AG04450 (cell line): ENCODE measurements at regions not wholly inside any gene's neighbourhood (a gene's known extent, or its start where the extent isn't known, plus 50 kb on each side); places are given as distances from the start of the nearest gene placed in this dataset.

Experiments
- CTCF ChIA-PET: fragments of 300-600, 350-600 bp; formaldehyde crosslinking; extraction: SDS; loops from one replicate; lab custom pipeline; 2022; ENCODE audit warnings: antibody characterized with exemption, inconsistent platforms; lab: Charles Lee
- POLR2A ChIA-PET: fragments of 350-600 bp; formaldehyde crosslinking; extraction: SDS; loops from one replicate; lab custom pipeline; 2021; ENCODE audit warnings: antibody characterized with exemption, inconsistent platforms; lab: Yijun Ruan, JAX
- DNase-seq: peaks from one replicate; pipeline ENCODE4 v3.0.0-alpha.2; 2011; ENCODE audit warnings: low read depth, low spot score
- H3K27ac ChIP-seq: one replicate; pipeline ENCODE4 v1.5.1; 2012; ENCODE audit warnings: low read depth, low read length, control low read depth
- H3K27me3 ChIP-seq: one replicate; pipeline ENCODE4 v1.6.0; 2012; ENCODE audit warnings: low read length; ENCODE audit not compliant: control insufficient read depth, insufficient read depth
- H3K4me3 ChIP-seq: 2 replicates; pipeline ENCODE4 v1.5.1; 2011; ENCODE audit warnings: mild to moderate bottlenecking, low read depth, low read length, control low read depth
- H3K9me3 ChIP-seq: 2 replicates; pipeline ENCODE4 v1.5.1; 2012; ENCODE audit warnings: low read length; ENCODE audit not compliant: control insufficient read depth, insufficient read depth
- TF ChIP-seq, protein P1 (sequence below): IDR thresholded peaks from 2 replicates; pipeline ENCODE4 v1.5.1; 2011; ENCODE audit warnings: low read depth, low read length, control low read depth, inconsistent platforms

DNA sequence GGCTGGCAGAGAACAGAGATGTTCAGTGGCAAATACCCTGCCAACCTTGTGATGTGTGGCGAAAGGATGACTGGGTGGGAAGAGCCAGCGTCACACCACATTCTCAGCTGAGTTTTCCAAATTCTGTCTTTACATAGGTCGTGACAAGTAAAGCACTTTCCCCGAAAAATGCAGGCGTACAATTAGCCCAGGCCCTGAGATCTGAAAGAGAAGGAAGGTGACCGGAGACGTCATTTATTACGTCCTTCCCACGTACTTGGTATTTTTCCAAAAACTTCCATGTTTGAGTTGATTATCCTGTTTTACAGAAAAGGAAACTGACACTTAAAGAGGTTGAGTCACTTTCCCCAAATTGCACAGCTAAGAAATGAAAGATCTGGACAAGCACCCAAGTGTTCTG lies 413.3 kb downstream of the PRDM2 start:
- CTCF ChIA-PET, result interaction anchor here (0.6 kb wide), 1 partner anchor 886 kb away, joined by 3 read pairs; no protein-coding TSS in a partner anchor
- no peak for DNase-seq
- TF ChIP-seq, protein P1, sequence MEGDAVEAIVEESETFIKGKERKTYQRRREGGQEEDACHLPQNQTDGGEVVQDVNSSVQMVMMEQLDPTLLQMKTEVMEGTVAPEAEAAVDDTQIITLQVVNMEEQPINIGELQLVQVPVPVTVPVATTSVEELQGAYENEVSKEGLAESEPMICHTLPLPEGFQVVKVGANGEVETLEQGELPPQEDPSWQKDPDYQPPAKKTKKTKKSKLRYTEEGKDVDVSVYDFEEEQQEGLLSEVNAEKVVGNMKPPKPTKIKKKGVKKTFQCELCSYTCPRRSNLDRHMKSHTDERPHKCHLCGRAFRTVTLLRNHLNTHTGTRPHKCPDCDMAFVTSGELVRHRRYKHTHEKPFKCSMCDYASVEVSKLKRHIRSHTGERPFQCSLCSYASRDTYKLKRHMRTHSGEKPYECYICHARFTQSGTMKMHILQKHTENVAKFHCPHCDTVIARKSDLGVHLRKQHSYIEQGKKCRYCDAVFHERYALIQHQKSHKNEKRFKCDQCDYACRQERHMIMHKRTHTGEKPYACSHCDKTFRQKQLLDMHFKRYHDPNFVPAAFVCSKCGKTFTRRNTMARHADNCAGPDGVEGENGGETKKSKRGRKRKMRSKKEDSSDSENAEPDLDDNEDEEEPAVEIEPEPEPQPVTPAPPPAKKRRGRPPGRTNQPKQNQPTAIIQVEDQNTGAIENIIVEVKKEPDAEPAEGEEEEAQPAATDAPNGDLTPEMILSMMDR, result no peak
- POLR2A ChIA-PET, result no interaction called here
- H3K27ac ChIP-seq, result no peak overlapping the region
- H3K4me3 ChIP-seq, result no peak overlapping the region
- peaks cover 37% of the 10 kb centered on the region for H3K9me3 ChIP-seq
- no peaks in the 10 kb centered on the region for H3K27me3 ChIP-seq

DNA sequence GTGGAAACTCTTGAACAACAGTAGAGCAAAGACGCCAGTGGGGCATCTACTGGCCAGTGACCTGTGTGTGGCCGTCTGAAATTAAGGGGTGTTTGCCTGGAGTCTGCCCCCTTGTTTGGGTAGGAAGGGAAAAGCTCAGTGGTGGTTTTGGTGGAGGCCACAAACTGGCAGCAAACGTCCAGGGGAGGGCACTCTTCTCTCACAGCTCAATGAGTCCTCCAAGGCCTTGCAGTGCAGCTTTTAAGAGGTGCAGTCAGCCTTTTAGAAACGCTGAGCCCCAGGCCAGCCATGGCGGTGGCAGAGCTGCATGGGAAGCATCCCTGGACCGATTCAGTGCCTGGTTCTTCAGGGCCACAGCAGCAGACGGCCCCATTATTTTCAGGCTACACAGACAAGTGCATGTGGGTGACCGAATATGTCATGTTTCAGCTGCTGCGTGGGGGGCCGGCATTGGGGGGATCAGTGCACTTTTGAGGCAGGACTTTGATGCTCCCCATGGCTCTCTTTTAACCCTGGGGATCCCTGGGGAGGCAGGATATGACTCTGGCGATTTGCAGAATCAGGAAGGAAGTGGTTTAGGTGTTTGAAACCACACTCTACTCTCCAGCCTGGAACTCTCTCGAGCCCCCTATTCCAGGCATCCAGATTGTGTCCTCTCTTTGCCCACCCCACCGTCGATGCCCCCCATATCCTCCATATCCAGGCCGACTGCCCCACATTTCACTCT lies 414.0 kb downstream of the PRDM2 start:
- POLR2A ChIA-PET, result no interaction called here
- Histone ChIP-seq H3K9me3 (peaks cover 30% of the 10 kb centered on the region), H3K4me3 (no peak overlapping the region), H3K27ac (no peak overlapping the region), H3K27me3 (no peaks in the 10 kb centered on the region)
- TF ChIP-seq, protein P1, result no peak
- no peak for DNase-seq
- CTCF ChIA-PET, result no interaction called here

DNA sequence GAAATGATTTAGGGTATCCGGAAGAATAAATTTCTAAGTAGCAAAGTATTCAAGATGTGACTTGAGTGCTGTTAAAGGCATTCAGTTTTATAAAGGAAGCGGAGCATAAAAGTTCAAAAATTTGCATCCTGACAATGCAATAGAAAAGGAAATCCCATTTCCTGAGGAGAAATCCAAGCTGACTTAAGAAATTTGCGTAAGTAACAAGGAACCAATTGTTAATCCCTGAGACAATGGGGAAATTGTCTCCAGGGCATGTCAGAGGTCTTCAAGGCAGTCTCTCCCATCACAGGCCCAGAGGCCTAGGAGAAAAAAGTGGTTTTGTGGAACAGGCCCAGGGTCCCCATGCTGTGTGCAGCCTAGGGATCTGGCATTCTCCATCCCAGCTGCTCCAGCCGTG lies 416.0 kb downstream of the PRDM2 start:
- no peak for DNase-seq
- TF ChIP-seq, protein P1, result no peak
- CTCF ChIA-PET, result no interaction called here
- Histone ChIP-seq H3K27ac (no peak overlapping the region), H3K9me3 (peaks cover 27% of the 10 kb centered on the region), H3K4me3 (no peak overlapping the region), H3K27me3 (no peaks in the 10 kb centered on the region)
- POLR2A ChIA-PET, result interaction anchor here (0.6 kb wide), 1 partner anchor 775 kb away, joined by 3 read pairs; no protein-coding TSS in a partner anchor

DNA sequence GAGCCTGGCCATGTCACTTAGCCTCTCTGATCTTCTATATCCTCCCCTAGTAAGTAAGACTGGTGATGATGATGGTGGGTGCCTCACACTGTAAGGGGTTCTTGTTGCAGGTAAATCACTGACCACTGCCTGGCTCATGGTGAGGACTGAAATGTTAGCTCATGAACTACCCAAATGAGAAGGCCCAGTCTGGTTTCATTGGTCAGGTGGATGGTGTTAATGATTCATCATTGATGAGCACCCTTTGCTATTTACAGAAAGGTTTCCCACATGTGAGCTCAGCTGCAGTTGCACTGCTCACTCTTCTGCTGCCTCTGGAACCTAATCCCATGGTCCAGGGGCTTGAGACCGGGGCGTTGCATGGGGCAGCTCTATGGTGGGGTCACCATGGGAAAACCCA lies 417.7 kb downstream of the PRDM2 start:
- ChIA-PET CTCF (no interaction called here), POLR2A (no interaction called here)
- DNase-seq, result no peak
- Histone ChIP-seq H3K27ac (no peak overlapping the region), H3K9me3 (peaks cover 18% of the 10 kb centered on the region), H3K27me3 (no peaks in the 10 kb centered on the region), H3K4me3 (no peak overlapping the region)
- TF ChIP-seq, protein P1, result no peak

DNA sequence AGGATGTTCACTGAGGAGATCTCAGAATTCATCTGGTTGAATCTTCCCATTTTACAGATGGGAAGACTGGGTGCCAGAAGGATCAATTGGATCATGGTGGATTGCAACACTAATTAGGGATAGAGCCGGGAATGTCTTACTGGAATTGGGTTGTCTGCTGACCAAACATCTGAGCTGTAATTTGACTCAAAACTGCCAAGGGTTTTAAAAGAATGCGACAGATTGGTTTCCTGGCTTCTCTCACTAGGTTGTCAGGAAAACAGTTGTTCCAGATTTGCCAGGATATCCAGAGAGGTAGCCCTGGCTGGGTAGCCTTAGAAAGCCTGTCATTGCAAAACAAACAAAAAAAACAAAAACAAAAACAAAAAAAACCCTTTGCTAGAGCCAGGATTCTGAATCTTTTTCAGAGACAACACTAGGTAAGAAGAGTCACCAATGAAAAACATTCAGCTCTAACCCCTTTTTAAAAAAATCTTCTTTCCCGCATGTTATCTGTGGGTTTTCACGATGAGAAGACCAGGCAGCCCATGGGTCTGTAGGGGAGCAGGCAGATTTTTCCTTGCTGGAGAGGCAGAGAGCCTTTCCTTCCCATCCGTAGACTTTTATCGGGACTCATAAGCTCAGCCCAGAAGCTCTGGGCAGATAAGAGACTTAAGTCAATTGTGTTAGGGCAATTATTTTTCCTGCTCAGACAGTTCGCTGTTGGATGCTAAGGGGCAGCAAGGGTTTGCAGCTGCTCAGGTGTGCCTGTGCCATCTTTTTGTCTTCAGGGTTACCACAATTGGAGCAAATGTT lies 418.9 kb downstream of the PRDM2 start:
- H3K27ac ChIP-seq, result no peak overlapping the region
- POLR2A ChIA-PET, result no interaction called here
- TF ChIP-seq, protein P1, result no peak
- peaks cover 12% of the 10 kb centered on the region for H3K9me3 ChIP-seq
- H3K27me3 ChIP-seq, result no peaks in the 10 kb centered on the region
- H3K4me3 ChIP-seq, result no peak overlapping the region
- no peak for DNase-seq
- CTCF ChIA-PET, result no interaction called here
